Left lobe of liver (tissue), 2 donors: ENCODE measurements at regions not wholly inside any gene's neighbourhood (a gene's known extent, or its start where the extent isn't known, plus 50 kb on each side); places are given as distances from the start of the nearest gene placed in this dataset.

Experiments used
- ATAC-seq: fragments of 200-7000 bp; cut with Tn5 transposase; one replicate; pipeline ENCODE4 v1.9.1; 2020; ENCODE audit warnings: mild to moderate bottlenecking, moderate library complexity
- DNase-seq: peaks from one replicate; pipeline ENCODE4 v3.0.0-alpha.2; 2020; ENCODE audit warnings: low spot score
- donor health status: DM: no; HTN: no; CAD: no; lungs with moderate emphysema.
- donor health status: DM: no; HTN: yes; CAD: no.

DNA sequence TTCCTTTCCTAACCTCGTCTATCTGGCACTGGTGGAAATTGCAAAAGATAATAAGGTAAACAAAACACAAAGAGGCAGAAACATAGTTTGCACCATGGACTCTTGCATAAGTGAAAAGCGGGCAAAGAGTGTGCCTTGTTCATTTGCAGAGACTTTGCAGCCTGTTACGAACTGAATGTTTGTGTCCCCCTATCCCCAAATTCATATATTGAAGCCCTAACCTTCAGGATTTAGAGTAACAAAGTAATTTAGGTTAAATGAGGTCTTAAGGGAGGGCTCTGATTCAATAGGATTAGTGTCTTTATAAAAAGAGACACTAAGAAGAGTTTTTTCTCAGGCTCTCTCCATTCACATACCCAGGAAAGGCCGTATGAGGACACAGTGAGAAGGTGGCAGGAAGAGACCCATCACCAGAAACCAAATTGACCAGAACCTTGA lies 52.1 kb upstream of the FAM169A start:
- ATAC-seq (peak; percentile 77), DNase-seq (peak; percentile 64)

DNA sequence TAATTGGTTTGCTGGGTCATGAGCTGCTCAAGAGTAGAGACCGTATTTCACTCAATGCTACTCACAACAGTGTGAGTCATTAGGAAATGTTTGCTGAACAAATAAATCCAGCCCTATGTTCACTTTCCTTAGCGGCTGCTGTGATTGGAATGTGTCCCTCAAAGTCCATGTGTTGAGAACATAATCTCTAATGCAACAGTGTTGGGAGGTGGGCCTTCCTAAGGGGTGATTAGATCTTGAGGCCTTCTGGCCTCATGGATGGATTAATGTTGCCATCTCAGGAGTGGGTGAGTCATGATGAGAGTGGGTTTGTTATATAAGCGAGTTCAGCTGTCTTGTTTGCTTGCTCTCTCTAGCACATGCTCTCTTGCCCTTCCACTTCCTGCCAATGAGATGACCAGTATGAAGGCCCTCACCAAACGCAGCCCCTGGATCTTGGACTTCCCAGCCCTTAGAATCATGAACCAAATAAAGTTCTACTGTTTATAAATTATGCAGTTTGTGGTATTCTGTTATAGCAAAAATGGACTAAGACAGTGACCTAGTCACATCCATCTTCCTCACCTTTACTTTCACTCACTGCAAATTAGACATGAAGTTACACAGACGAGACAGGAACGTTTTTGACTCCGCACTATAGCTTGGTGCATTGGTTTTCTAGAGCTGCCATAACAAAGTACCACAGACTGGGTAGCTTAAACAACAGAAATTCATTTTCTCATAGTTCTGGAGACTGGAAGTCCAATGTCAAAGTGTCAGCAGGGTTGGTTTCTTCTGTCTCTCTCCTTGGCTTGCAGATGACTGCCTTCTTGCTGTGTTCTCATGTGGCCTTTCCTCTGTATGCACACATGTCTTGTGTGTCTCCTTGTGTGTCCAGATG lies 50.9 kb upstream of the FAM169A start:
- ATAC-seq (peak; percentile 73), DNase-seq (no peak)
